WERI-Rb-1 (cell line): ENCODE measurements at regions not wholly inside any gene's neighbourhood (a gene's known extent, or its start where the extent isn't known, plus 50 kb on each side); places are given as distances from the start of the nearest gene placed in this dataset.

Experiments
- DNase-seq: peaks from one replicate; pipeline ENCODE4 v3.0.0-alpha.2; 2020
- H3K27ac ChIP-seq: fragments of 250-450 bp; sonication (Bioruptor Pico); 2 replicates; pipeline ENCODE4 v1.5.1; 2020; ENCODE audit warnings: mild to moderate bottlenecking, moderate library complexity
- H3K27me3 ChIP-seq: fragments of 250-450 bp; sonication (Bioruptor Pico); 2 replicates; pipeline ENCODE4 v1.5.1; 2021; ENCODE audit warnings: mild to moderate bottlenecking, low read depth, moderate library complexity; ENCODE audit not compliant: insufficient read depth, severe bottlenecking
- H3K36me3 ChIP-seq: fragments of 250-450 bp; sonication (Bioruptor Pico); 2 replicates; pipeline ENCODE4 v1.5.1; 2020; ENCODE audit warnings: mild to moderate bottlenecking, moderate library complexity
- H3K4me3 ChIP-seq: 2 replicates; pipeline ENCODE4 v1.5.1; 2011; ENCODE audit warnings: low read depth, mild to moderate bottlenecking, control low read depth, low read length
- H3K9me3 ChIP-seq: fragments of 250-450 bp; sonication (Bioruptor Pico); 2 replicates; pipeline ENCODE4 v1.5.1; 2021; ENCODE audit warnings: mild to moderate bottlenecking, moderate library complexity; ENCODE audit not compliant: severe bottlenecking
- TF ChIP-seq, protein P1 (sequence below): IDR thresholded peaks from 2 replicates; pipeline ENCODE4 v1.5.1; 2011; ENCODE audit warnings: low read depth, mild to moderate bottlenecking, control low read depth, inconsistent platforms, low read length

DNA sequence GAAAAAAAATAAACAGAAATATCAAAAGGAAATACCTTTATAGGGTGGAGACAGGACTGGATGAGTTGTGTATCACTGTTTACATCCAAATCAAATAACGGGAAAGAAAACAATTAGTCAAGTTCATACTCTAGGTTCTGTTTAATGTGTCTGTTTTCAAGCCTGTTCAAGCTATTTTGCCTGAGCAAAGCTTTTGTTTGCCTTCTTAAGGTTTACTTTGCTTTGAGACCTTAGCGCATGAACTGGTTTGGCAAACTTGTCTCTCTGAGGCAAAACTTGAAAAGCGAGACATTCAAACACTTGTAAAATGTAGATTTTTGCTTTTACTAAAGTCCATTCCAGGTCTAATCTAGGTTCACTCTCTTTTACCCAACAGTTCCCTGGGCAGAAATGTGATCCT is 174.1 kb upstream of the RFX3 start:
- no peaks in the 10 kb centered on the region for H3K36me3 ChIP-seq
- H3K27me3 ChIP-seq: peaks cover 2% of the 10 kb centered on the region
- DNase-seq: no peak
- no peak overlapping the region for H3K4me3 ChIP-seq
- no peak overlapping the region for H3K27ac ChIP-seq
- no peaks in the 10 kb centered on the region for H3K9me3 ChIP-seq
- TF ChIP-seq, protein P1, sequence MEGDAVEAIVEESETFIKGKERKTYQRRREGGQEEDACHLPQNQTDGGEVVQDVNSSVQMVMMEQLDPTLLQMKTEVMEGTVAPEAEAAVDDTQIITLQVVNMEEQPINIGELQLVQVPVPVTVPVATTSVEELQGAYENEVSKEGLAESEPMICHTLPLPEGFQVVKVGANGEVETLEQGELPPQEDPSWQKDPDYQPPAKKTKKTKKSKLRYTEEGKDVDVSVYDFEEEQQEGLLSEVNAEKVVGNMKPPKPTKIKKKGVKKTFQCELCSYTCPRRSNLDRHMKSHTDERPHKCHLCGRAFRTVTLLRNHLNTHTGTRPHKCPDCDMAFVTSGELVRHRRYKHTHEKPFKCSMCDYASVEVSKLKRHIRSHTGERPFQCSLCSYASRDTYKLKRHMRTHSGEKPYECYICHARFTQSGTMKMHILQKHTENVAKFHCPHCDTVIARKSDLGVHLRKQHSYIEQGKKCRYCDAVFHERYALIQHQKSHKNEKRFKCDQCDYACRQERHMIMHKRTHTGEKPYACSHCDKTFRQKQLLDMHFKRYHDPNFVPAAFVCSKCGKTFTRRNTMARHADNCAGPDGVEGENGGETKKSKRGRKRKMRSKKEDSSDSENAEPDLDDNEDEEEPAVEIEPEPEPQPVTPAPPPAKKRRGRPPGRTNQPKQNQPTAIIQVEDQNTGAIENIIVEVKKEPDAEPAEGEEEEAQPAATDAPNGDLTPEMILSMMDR: no peak

DNA sequence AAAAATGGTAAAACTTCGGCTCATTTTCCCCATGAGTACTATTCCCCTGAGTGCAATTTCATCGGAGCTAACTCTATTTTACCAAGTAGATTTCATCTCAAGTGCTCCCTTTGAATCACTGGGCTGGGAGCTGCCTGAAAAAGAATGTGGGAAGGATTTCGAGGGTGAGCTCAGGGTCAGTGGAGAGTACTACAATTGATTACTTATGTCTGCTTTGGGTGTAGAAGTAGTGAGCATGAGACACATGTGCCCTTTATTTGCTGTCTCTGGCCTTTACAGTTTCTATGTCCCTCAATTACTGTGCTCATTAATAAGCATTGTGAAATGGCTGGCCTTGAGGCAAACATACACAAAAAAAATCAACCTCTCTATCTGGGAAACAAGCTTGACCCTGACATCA is 172.7 kb upstream of the RFX3 start:
- no peak overlapping the region for H3K27ac ChIP-seq
- TF ChIP-seq, protein P1: no peak
- H3K4me3 ChIP-seq: no peak overlapping the region
- H3K36me3 ChIP-seq: no peaks in the 10 kb centered on the region
- peaks cover 2% of the 10 kb centered on the region for H3K27me3 ChIP-seq
- DNase-seq: no peak
- H3K9me3 ChIP-seq: no peaks in the 10 kb centered on the region

DNA sequence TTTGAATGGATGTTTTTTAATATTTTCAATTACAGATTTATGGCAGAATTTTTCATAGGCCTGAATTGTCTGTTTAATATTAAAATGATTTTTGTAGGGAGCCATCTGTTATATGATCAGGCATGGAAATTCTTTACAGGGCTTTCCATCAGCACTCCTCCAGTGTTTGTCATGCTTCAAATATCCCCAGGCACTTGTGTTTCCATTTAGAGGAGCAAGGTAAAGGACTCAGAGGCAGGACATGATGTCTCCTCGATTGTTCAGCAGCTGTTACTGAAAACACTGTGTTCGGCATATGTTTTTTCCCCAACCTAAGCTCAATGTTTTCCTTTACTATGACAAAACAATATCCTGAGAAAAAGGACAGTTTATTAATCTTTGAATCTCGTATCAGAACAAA is 172.3 kb upstream of the RFX3 start:
- Histone ChIP-seq H3K4me3 (no peak overlapping the region), H3K27ac (no peak overlapping the region), H3K36me3 (no peaks in the 10 kb centered on the region), H3K27me3 (peaks cover 2% of the 10 kb centered on the region), H3K9me3 (no peaks in the 10 kb centered on the region)
- DNase-seq: no peak
- TF ChIP-seq, protein P1: no peak

DNA sequence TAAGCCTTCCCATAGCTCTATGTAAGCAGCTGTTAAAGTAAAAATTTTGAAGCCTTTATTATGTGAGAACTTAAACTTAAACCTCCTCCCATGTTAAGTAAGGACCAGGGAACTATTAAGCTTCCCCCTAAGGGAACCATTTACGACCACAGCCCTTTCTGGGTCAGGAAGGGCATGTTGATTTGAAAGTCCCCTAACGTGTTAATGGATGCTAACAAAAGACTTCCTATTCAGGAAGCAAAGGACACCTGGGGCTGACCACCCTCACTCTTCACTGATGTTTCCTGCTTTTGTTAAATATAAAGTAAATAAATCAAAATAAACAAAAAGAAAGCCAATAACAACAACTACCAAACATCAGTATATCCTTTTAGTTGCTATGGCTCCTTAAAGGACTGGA is 170.6 kb upstream of the RFX3 start:
- Histone ChIP-seq H3K36me3 (no peaks in the 10 kb centered on the region), H3K4me3 (no peak overlapping the region), H3K27me3 (peaks cover 2% of the 10 kb centered on the region), H3K9me3 (no peaks in the 10 kb centered on the region), H3K27ac (no peak overlapping the region)
- TF ChIP-seq, protein P1: no peak
- DNase-seq: no peak

DNA sequence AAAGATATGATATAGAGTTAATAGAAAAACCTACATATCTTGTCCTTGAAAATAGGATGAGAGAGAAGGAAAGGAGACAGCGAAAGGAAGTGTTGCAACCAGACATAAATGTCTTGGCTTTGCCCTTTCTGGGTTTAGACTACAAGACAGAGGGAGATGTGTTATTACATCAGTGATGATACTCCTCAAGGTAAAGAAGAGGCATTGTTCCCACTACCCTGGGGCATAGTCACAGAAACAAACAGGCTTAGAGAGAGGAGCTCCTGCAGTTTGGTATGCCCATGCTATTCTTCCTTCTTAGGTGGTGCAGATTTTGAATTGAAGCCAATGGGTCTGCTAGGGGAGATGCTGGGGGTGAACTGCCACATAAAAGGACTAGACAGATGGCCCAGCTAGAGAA is 166.8 kb upstream of the RFX3 start:
- no peak overlapping the region for H3K4me3 ChIP-seq
- DNase-seq: no peak
- no peak overlapping the region for H3K27ac ChIP-seq
- no peaks in the 10 kb centered on the region for H3K9me3 ChIP-seq
- TF ChIP-seq, protein P1: no peak
- no peaks in the 10 kb centered on the region for H3K27me3 ChIP-seq
- H3K36me3 ChIP-seq: no peaks in the 10 kb centered on the region

DNA sequence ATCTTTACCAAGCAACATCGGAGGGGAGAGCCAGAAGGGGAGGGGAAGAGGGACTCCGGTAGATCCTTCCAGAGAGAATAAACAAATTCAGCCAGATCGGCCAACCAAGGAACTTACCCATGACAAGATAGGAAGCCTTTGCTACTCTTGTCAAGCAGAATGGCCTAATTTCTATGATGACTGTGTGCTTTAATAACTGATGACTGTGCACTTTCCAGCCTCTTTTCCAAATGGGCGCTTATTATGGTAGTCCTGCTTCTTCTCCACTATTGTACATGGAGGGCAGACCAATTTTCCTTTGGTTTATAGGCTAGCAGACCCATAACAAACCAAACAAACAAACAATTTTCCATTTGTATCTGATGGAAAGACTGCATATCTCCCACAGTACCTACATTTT is 163.8 kb upstream of the RFX3 start:
- no peak overlapping the region for H3K4me3 ChIP-seq
- H3K27ac ChIP-seq: no peak overlapping the region
- no peaks in the 10 kb centered on the region for H3K9me3 ChIP-seq
- no peaks in the 10 kb centered on the region for H3K27me3 ChIP-seq
- TF ChIP-seq, protein P1: no peak
- no peaks in the 10 kb centered on the region for H3K36me3 ChIP-seq
- no peak for DNase-seq
